ENCODE measurements at regions not wholly inside any gene's neighbourhood (a gene's known extent, or its start where the extent isn't known, plus 50 kb on each side); places are given as distances from the start of the nearest gene placed in this dataset.

DNA sequence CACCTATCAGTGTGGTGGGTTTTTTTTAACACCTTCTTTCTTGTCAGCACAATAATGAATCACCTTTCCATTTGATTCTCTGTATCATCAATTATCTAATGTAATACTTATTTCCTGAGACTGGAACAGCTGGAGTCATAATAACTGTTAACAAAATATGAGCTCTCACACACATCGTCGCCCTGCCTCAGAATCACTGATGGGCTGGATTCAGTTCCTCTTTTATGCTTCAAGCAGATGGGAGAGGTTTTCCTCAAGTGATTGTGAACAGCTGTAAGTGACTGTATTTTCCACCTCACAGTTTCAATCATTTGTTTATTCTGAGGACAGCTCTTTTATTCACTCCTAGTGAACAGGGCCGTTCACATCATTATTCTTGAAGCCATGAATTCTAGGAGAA lies 330.2 kb downstream of the DSC3 start:
- Histone ChIP-seq H3K79me2 (ENCODE audit: control insufficient read depth, insufficient read depth, low read length) (no peaks in the 10 kb centered on the region), H3K27me3 (replicated peaks in 1 of 4; ENCODE audit: control extremely low read depth in 1 of 4, control insufficient read depth in 3 of 4, insufficient read depth in 4 of 4, low read length in 3 of 4) (no peaks in the 10 kb centered on the region), H3K9ac (ENCODE audit: low read length) (no peak overlapping the region), H2AFZ (ENCODE audit: insufficient read depth, low read depth, low read length, poor library complexity, severe bottlenecking) (no peak overlapping the region), H3K27ac (ENCODE audit: low read length in 2 of 2) (no peak overlapping the region), H3K4me3 (ENCODE audit: control extremely low read depth in 1 of 5, extremely low read depth in 1 of 5, insufficient read depth in 1 of 5, low read depth in 2 of 5, low read length in 4 of 5) (no peak overlapping the region), H3K36me3 (replicated peaks in 1 of 2; ENCODE audit: control extremely low read depth in 1 of 2, control insufficient read depth in 1 of 2, extremely low read depth in 1 of 2, insufficient read depth in 2 of 2, low read length in 1 of 2) (no peaks in the 10 kb centered on the region), H3K4me1 (ENCODE audit: control insufficient read depth in 2 of 2, insufficient read depth in 2 of 2, low read length in 2 of 2) (no peaks in the 10 kb centered on the region), H4K20me1 (ENCODE audit: control insufficient read depth, insufficient read depth, low read length, poor library complexity, severe bottlenecking) (no peaks in the 10 kb centered on the region), H3K9me3 (ENCODE audit: control extremely low read depth in 1 of 3, control insufficient read depth in 2 of 3, insufficient read depth in 1 of 3, low read length in 2 of 3) (no peaks in the 10 kb centered on the region), H3K4me2 (replicated peaks; ENCODE audit: low read depth, low read length, poor library complexity, severe bottlenecking) (no peak overlapping the region)
- ATAC-seq (ENCODE audit: low read depth) (peak; percentile 33), DNase-seq (peak; percentile 5)
- peaks cover 2% of the 10 kb centered on the region for H3K9me3 Mint-ChIP-seq (ENCODE audit: insufficient read depth)
- POLR2A ChIA-PET = no interaction called here
- TF ChIP-seq CTCF (IDR thresholded peaks at IDR 0.05) = no peak
- no peak for TF ChIP-seq EZH2 (IDR thresholded peaks at IDR 0.05; ENCODE audit: borderline replicate concordance, insufficient read depth, low read depth, low read length, poor library complexity, severe bottlenecking)
- whole genome bisulfite sequencing (ENCODE audit: insufficient coverage) = no CpG with 5 or more reads among the region's 3 CpGs
- CTCF ChIA-PET = no interaction called here
- intact Hi-C loops (cut with micrococcal nuclease) = no loop called here
- no peak overlapping the region for H3K4me3 Mint-ChIP-seq
- no peaks in the 10 kb centered on the region for H3K4me1 Mint-ChIP-seq
- H3K27me3 Mint-ChIP-seq = no peaks in the 10 kb centered on the region
- no peak overlapping the region for H3K27ac Mint-ChIP-seq

DNA sequence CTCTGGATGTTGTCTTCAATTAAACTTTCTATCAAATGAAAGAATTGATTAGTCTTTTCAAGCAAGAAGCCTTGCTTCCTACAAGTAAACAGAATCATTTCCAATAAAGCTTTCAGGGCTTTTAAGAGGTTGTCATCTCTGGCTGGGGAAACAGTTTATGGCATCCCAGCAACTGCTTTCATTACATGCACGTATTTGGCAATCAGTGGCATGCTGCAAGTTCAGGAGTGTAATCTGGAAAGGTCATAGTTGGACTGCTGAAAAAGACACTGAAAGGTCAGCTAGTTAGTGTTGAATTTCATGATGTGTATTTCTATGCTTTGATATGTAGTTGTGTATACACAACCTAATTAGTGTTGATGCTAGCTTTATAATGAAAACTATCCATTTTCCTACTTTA lies 332.9 kb downstream of the DSC3 start:
- Histone ChIP-seq H3K27ac (ENCODE audit: low read length in 2 of 2) (no peak overlapping the region), H3K9ac (ENCODE audit: low read length) (no peak overlapping the region), H3K36me3 (replicated peaks in 1 of 2; ENCODE audit: control extremely low read depth in 1 of 2, control insufficient read depth in 1 of 2, extremely low read depth in 1 of 2, insufficient read depth in 2 of 2, low read length in 1 of 2) (no peaks in the 10 kb centered on the region), H3K4me2 (replicated peaks; ENCODE audit: low read depth, low read length, poor library complexity, severe bottlenecking) (no peak overlapping the region), H3K4me1 (ENCODE audit: control insufficient read depth in 2 of 2, insufficient read depth in 2 of 2, low read length in 2 of 2) (no peaks in the 10 kb centered on the region), H3K79me2 (ENCODE audit: control insufficient read depth, insufficient read depth, low read length) (no peaks in the 10 kb centered on the region), H2AFZ (ENCODE audit: insufficient read depth, low read depth, low read length, poor library complexity, severe bottlenecking) (no peak overlapping the region), H3K9me3 (ENCODE audit: control extremely low read depth in 1 of 3, control insufficient read depth in 2 of 3, insufficient read depth in 1 of 3, low read length in 2 of 3) (no peaks in the 10 kb centered on the region), H3K4me3 (ENCODE audit: control extremely low read depth in 1 of 5, extremely low read depth in 1 of 5, insufficient read depth in 1 of 5, low read depth in 2 of 5, low read length in 4 of 5) (no peak overlapping the region), H4K20me1 (ENCODE audit: control insufficient read depth, insufficient read depth, low read length, poor library complexity, severe bottlenecking) (no peaks in the 10 kb centered on the region), H3K27me3 (replicated peaks in 1 of 4; ENCODE audit: control extremely low read depth in 1 of 4, control insufficient read depth in 3 of 4, insufficient read depth in 4 of 4, low read length in 3 of 4) (no peaks in the 10 kb centered on the region)
- WGBS (ENCODE audit: insufficient coverage) = 75% methylated on average over 1 of the region's 1 CpG
- Mint-ChIP-seq H3K9me3 (ENCODE audit: insufficient read depth) (no peaks in the 10 kb centered on the region), H3K4me3 (no peak overlapping the region), H3K27me3 (no peaks in the 10 kb centered on the region), H3K4me1 (no peaks in the 10 kb centered on the region), H3K27ac (no peak overlapping the region)
- ChIA-PET POLR2A (no interaction called here), CTCF (no interaction called here)
- intact Hi-C loops (cut with micrococcal nuclease) = no loop called here
- TF ChIP-seq CTCF (IDR thresholded peaks at IDR 0.05) (no peak), EZH2 (IDR thresholded peaks at IDR 0.05; ENCODE audit: borderline replicate concordance, insufficient read depth, low read depth, low read length, poor library complexity, severe bottlenecking) (no peak)
- DNase-seq = no peak
- ATAC-seq (ENCODE audit: low read depth) = no peak

All from B cell (primary cell).